MM.1S (cell line): ENCODE measurements at regions not wholly inside any gene's neighbourhood (a gene's known extent, or its start where the extent isn't known, plus 50 kb on each side); places are given as distances from the start of the nearest gene placed in this dataset.

Experiments used
- DNase-seq: peaks from one replicate; pipeline ENCODE4 v3.0.0-alpha.2; 2015
- H2AFZ ChIP-seq: fragments of 300-600 bp; sonication (generic); 2 replicates; pipeline ENCODE4 v1.6.0; 2016; ENCODE audit warnings: antibody characterized with exemption, low read length
- H3F3A ChIP-seq: fragments of 300-600 bp; sonication (generic); 2 replicates; pipeline ENCODE4 v1.6.1; 2016; ENCODE audit warnings: mild to moderate bottlenecking, antibody characterized with exemption, low read length, moderate library complexity, mixed read lengths; ENCODE audit not compliant: insufficient read depth
- H3K27ac ChIP-seq: fragments of 300-600 bp; sonication (generic); 2 replicates; pipeline ENCODE4 v1.5.1; 2016; ENCODE audit warnings: mild to moderate bottlenecking, low read length
- H3K27me3 ChIP-seq: fragments of 300-600 bp; sonication (generic); replicated peaks from 2 replicates; pipeline ENCODE4 v1.6.0; 2016; ENCODE audit warnings: low read length; ENCODE audit not compliant: insufficient read depth
- H3K36me3 ChIP-seq: fragments of 300-600 bp; sonication (generic); replicated peaks from 2 replicates; pipeline ENCODE4 v1.6.1; 2016; ENCODE audit warnings: mild to moderate bottlenecking, low read length, mixed read lengths; ENCODE audit not compliant: insufficient read depth
- H3K4me1 ChIP-seq: fragments of 300-600 bp; sonication (generic); 2 replicates; pipeline ENCODE4 v1.6.1; 2016; ENCODE audit warnings: low read length, mixed read lengths
- H3K4me2 ChIP-seq: fragments of 300-600 bp; sonication (generic); 2 replicates; pipeline ENCODE4 v1.6.0; 2016; ENCODE audit warnings: low read depth, low read length
- H3K4me3 ChIP-seq: fragments of 300-600 bp; sonication (generic); 2 replicates; pipeline ENCODE4 v1.5.1; 2016; ENCODE audit warnings: low read length, mixed read lengths
- H3K79me2 ChIP-seq: fragments of 300-600 bp; sonication (generic); 2 replicates; pipeline ENCODE4 v1.6.1; 2016; ENCODE audit warnings: mixed run types, low read length, mixed read lengths
- H3K9ac ChIP-seq: fragments of 300-600 bp; sonication (generic); 2 replicates; pipeline ENCODE4 v1.6.1; 2016; ENCODE audit warnings: low read length, mixed read lengths
- H3K9me2 ChIP-seq: fragments of 300-600 bp; sonication (generic); replicated peaks from 2 replicates; pipeline ENCODE4 v1.6.1; 2016; ENCODE audit warnings: mild to moderate bottlenecking, low read length, mixed read lengths; ENCODE audit not compliant: insufficient read depth
- H3K9me3 ChIP-seq: fragments of 300-600 bp; sonication (generic); replicated peaks from 2 replicates; pipeline ENCODE4 v1.6.1; 2016; ENCODE audit warnings: mild to moderate bottlenecking, low read length, mixed read lengths; ENCODE audit not compliant: insufficient read depth
- H4K20me1 ChIP-seq: fragments of 300-600 bp; sonication (generic); 2 replicates; pipeline ENCODE4 v1.6.1; 2016; ENCODE audit warnings: mild to moderate bottlenecking, low read length, moderate library complexity, mixed read lengths; ENCODE audit not compliant: insufficient read depth
- EZH2 ChIP-seq: fragments of 300-600 bp; sonication (generic); optimal IDR thresholded peaks from 2 replicates; pipeline ENCODE3; 2017; ENCODE audit warnings: low read depth, mild to moderate bottlenecking, antibody characterized with exemption, low read length, mixed read lengths
- EZH2phosphoT487 ChIP-seq: fragments of 300-600 bp; sonication (generic); IDR thresholded peaks from 2 replicates; pipeline ENCODE4 v1.6.1; 2018; ENCODE audit warnings: antibody characterized with exemption, low read length
- TF ChIP-seq, protein P1 (sequence below): fragments of 300-600 bp; sonication (generic); IDR thresholded peaks from 2 replicates; pipeline ENCODE4 v1.5.1; 2016; ENCODE audit warnings: antibody characterized with exemption, low read length, mixed read lengths

- H3K79me2 ChIP-seq = no peaks in the 10 kb centered on the region
- TF ChIP-seq EZH2phosphoT487 = no peak
- TF ChIP-seq, protein P1, sequence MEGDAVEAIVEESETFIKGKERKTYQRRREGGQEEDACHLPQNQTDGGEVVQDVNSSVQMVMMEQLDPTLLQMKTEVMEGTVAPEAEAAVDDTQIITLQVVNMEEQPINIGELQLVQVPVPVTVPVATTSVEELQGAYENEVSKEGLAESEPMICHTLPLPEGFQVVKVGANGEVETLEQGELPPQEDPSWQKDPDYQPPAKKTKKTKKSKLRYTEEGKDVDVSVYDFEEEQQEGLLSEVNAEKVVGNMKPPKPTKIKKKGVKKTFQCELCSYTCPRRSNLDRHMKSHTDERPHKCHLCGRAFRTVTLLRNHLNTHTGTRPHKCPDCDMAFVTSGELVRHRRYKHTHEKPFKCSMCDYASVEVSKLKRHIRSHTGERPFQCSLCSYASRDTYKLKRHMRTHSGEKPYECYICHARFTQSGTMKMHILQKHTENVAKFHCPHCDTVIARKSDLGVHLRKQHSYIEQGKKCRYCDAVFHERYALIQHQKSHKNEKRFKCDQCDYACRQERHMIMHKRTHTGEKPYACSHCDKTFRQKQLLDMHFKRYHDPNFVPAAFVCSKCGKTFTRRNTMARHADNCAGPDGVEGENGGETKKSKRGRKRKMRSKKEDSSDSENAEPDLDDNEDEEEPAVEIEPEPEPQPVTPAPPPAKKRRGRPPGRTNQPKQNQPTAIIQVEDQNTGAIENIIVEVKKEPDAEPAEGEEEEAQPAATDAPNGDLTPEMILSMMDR = peak; percentile 58
- DNase-seq = peak; percentile 60
- H3K4me1 ChIP-seq = peaks cover 44% of the 10 kb centered on the region
- peak overlapping the region; percentile 55 for H2AFZ ChIP-seq
- H3K9me3 ChIP-seq = no peaks in the 10 kb centered on the region
- no peak overlapping the region for H3K4me2 ChIP-seq
- H3K9ac ChIP-seq = no peak overlapping the region
- no peaks in the 10 kb centered on the region for H3K9me2 ChIP-seq
- H3K4me3 ChIP-seq = no peak overlapping the region
- no peaks in the 10 kb centered on the region for H4K20me1 ChIP-seq
- H3F3A ChIP-seq = peaks cover 12% of the 10 kb centered on the region; the same call in 1 of the 2 replicates
- H3K27me3 ChIP-seq = no peaks in the 10 kb centered on the region
- no peaks in the 10 kb centered on the region for H3K36me3 ChIP-seq
- peak overlapping the region; percentile 49; the same call in 1 of the 2 replicates for H3K27ac ChIP-seq
Measured at GRCh38 chr15:72835294-72835890, 51.8 kb upstream of the ADPGK start.

GRCh38 chr15:72833561-72833960 is 50.0 kb upstream of the ADPGK start:
- Histone ChIP-seq H3K9ac (no peak overlapping the region), H3K79me2 (no peaks in the 10 kb centered on the region), H3K9me2 (no peaks in the 10 kb centered on the region), H3K27ac (no peak overlapping the region), H3K4me1 (peaks cover 28% of the 10 kb centered on the region), H3K9me3 (no peaks in the 10 kb centered on the region), H2AFZ (no peak overlapping the region), H3K4me3 (no peak overlapping the region), H3F3A (peaks cover 8% of the 10 kb centered on the region; the same call in 1 of the 2 replicates), H3K4me2 (no peak overlapping the region), H3K27me3 (no peaks in the 10 kb centered on the region), H3K36me3 (no peaks in the 10 kb centered on the region), H4K20me1 (no peaks in the 10 kb centered on the region)
- no peak for DNase-seq
- TF ChIP-seq EZH2 = no peak
- TF ChIP-seq, protein P1 = no peak
- no peak for TF ChIP-seq EZH2phosphoT487
